Uterus (tissue), 3 donors: ENCODE measurements at regions not wholly inside any gene's neighbourhood (a gene's known extent, or its start where the extent isn't known, plus 50 kb on each side); places are given as distances from the start of the nearest gene placed in this dataset.

Experiments used
- DNase-seq, 2 donors: peaks; one replicate each; pipeline ENCODE4 v3.0.0-alpha.2; 2019 to 2020
- H3K27ac ChIP-seq, 2 donors: fragments of 200-600 bp; sonication (generic); 1 replicate in 1 of 2; 2 replicates in 1 of 2; pipeline ENCODE4 v1.5.1; 2016 to 2018
- H3K27me3 ChIP-seq, 2 donors: fragments of 200-600 bp; sonication (generic); one replicate each; pipeline ENCODE4 v1.5.1; 2018 to 2019; ENCODE audit warnings: control low read depth in 1 of 2
- H3K36me3 ChIP-seq, 2 donors: fragments of 200-600 bp; sonication (generic); one replicate each; pipeline ENCODE4 v1.5.1; 2019; ENCODE audit warnings: control low read depth in 1 of 2
- H3K4me1 ChIP-seq, 2 donors: fragments of 200-600 bp; sonication (generic); one replicate each; pipeline ENCODE4 v1.5.1; 2018 to 2019; ENCODE audit warnings: control low read depth in 1 of 2
- H3K4me3 ChIP-seq, 2 donors: fragments of 200-600 bp; sonication (generic); 1 replicate in 1 of 2; 2 replicates in 1 of 2; pipeline ENCODE4 v1.5.1; 2018 to 2019; ENCODE audit warnings: mild to moderate bottlenecking in 1 of 2
- H3K9me3 ChIP-seq, 2 donors: fragments of 200-600 bp; sonication (generic); one replicate each; pipeline ENCODE4 v1.5.1; 2019; ENCODE audit warnings: control low read depth in 1 of 2
- POLR2A ChIP-seq, 2 donors: fragments of 450-650 bp; IDR thresholded peaks; one replicate each; pipeline ENCODE4 v1.6.1; 2016; ENCODE audit warnings: antibody characterized with exemption in 2 of 2, mild to moderate bottlenecking in 1 of 2, moderate library complexity in 1 of 2
- intact Hi-C: fragments of 100-400 bp; cut with DNase I; formaldehyde crosslinking; loops from one replicate; pipeline ENCODE4 v1.15.1; 2023; ENCODE audit warnings: low total_unique reads
- TF ChIP-seq, protein P1 (sequence below), 4 experiments: fragments of 200-600 bp in 2 of 4; fragments of 450-650 bp in 2 of 4; sonication (generic) in 2 of 4; IDR thresholded peaks; one replicate each; pipeline ENCODE4 v1.5.1; 2016 to 2019; ENCODE audit warnings: antibody characterized with exemption in 4 of 4, mild to moderate bottlenecking in 2 of 4, moderate library complexity in 1 of 4
- donor health status: DM: yes; HTN: yes; CAD: no.

- intact Hi-C loops = no loop called here
- Histone ChIP-seq H3K4me3 (no peak overlapping the region), H3K4me1 (no peaks in the 10 kb centered on the region), H3K27ac (no peak overlapping the region), H3K36me3 (no peaks in the 10 kb centered on the region), H3K27me3 (no peaks in the 10 kb centered on the region), H3K9me3 (no peaks in the 10 kb centered on the region)
- no peak for TF ChIP-seq POLR2A (IDR thresholded peaks at IDR 0.05)
- TF ChIP-seq, protein P1, sequence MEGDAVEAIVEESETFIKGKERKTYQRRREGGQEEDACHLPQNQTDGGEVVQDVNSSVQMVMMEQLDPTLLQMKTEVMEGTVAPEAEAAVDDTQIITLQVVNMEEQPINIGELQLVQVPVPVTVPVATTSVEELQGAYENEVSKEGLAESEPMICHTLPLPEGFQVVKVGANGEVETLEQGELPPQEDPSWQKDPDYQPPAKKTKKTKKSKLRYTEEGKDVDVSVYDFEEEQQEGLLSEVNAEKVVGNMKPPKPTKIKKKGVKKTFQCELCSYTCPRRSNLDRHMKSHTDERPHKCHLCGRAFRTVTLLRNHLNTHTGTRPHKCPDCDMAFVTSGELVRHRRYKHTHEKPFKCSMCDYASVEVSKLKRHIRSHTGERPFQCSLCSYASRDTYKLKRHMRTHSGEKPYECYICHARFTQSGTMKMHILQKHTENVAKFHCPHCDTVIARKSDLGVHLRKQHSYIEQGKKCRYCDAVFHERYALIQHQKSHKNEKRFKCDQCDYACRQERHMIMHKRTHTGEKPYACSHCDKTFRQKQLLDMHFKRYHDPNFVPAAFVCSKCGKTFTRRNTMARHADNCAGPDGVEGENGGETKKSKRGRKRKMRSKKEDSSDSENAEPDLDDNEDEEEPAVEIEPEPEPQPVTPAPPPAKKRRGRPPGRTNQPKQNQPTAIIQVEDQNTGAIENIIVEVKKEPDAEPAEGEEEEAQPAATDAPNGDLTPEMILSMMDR (IDR thresholded peaks at IDR 0.05) = no peak
- no peak for DNase-seq
These were observed 303.4 kb downstream of the USP25 start for GRCh38 chr21:16033193-16033592.

DNA sequence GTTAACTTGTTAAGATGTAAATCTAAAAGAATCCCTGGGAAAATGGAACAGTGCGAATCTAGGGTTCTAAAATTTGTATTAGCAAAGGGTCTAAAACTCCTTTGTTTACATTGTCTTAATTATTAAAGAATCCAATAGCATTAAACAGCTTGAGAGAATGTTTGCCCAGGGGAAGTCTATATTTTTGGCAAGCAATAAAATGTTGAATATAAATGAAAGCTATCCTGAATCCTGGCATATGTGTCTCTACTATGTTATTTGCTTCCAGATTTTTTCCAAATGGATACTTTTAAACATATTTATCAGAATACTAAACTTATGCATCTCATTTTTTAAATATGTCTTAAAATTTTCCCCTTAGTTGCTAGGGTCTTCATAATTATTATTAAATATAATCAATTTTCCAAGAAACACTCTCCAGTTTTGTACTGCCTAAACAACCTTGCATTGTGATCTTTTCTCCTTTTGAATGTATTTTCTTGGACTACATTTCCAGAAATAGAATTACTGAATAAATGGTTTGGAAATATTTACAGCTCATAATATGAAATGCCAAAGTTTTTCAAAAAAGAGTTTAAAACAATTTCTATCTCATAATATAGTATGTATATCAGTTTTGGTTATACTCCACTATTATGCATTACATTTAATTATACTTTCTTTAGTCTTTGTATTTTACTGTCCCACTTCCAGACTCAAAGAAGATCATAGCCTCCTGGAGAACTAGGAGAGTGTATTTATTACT, 304.8 kb downstream of the USP25 start:
- no peaks in the 10 kb centered on the region for H3K36me3 ChIP-seq
- H3K4me1 ChIP-seq = no peaks in the 10 kb centered on the region
- no peak for TF ChIP-seq POLR2A (IDR thresholded peaks at IDR 0.05)
- TF ChIP-seq, protein P1 (IDR thresholded peaks at IDR 0.05) = no peak
- H3K27me3 ChIP-seq = no peaks in the 10 kb centered on the region
- H3K9me3 ChIP-seq = no peaks in the 10 kb centered on the region
- H3K27ac ChIP-seq = no peak overlapping the region
- H3K4me3 ChIP-seq = no peak overlapping the region
- DNase-seq = no peak
- intact Hi-C loops = no loop called here

DNA sequence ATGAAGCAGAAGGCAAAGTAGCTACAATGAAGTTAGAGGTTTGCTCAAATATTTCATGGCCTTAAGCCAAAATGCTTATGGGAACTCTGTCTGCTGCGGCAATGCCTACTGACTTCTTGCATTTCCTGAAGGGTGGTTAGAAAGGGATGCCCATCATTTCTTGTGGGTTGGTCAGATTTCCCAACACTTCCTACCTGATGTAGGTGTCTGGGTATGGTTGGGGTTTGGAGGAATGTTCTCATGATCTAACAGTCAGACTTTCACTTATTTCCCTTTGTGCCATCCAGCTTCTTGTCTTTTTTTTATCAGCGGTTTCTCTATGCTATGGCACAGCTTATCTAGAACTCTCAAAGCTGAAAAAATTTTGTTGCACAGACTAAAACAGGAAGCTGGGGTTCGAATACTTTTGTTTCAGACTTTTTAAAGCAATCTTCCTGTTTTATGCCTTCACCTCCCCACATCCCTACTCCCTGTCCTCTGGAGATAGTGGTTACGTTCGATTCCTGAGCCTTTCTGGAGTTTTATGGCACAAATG, 307.7 kb downstream of the USP25 start:
- H3K36me3 ChIP-seq = no peaks in the 10 kb centered on the region
- no peak for TF ChIP-seq POLR2A (IDR thresholded peaks at IDR 0.05)
- TF ChIP-seq, protein P1 (IDR thresholded peaks at IDR 0.05) = no peak
- H3K27me3 ChIP-seq = no peaks in the 10 kb centered on the region
- DNase-seq = no peak
- no peaks in the 10 kb centered on the region for H3K9me3 ChIP-seq
- no peaks in the 10 kb centered on the region for H3K4me1 ChIP-seq
- no peak overlapping the region for H3K27ac ChIP-seq
- intact Hi-C loops = no loop called here
- no peak overlapping the region for H3K4me3 ChIP-seq

DNA sequence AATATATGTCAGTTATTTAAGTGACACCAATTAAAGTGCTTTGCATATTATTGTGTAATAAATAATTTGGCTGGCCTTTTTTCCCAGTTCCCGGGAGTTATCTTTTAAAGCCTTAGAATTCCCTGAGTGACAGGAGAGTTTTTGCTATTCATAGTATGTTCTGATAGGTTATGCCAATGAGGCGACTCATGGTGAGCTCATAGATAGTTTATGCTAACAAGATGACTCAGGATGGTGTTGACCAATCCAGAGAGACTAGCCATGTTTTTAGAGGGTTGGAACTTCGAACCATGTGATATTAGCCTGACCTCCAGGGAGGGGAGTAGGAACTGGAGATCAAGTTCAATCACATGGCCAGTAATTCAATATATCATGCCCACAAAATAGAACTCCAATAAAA, 310.8 kb downstream of the USP25 start:
- Histone ChIP-seq H3K27me3 (no peaks in the 10 kb centered on the region), H3K9me3 (no peaks in the 10 kb centered on the region), H3K36me3 (no peaks in the 10 kb centered on the region), H3K4me3 (no peak overlapping the region), H3K27ac (no peak overlapping the region), H3K4me1 (no peaks in the 10 kb centered on the region)
- TF ChIP-seq, protein P1 (IDR thresholded peaks at IDR 0.05) = no peak
- no peak for TF ChIP-seq POLR2A (IDR thresholded peaks at IDR 0.05)
- intact Hi-C loops = no loop called here
- DNase-seq = no peak

GRCh38 chr21:16044676-16045075, 314.9 kb downstream of the USP25 start:
- Histone ChIP-seq H3K9me3 (no peaks in the 10 kb centered on the region), H3K4me3 (no peak overlapping the region), H3K4me1 (no peaks in the 10 kb centered on the region), H3K36me3 (no peaks in the 10 kb centered on the region), H3K27ac (no peak overlapping the region), H3K27me3 (no peaks in the 10 kb centered on the region)
- no peak for DNase-seq
- TF ChIP-seq, protein P1 (IDR thresholded peaks at IDR 0.05) = no peak
- TF ChIP-seq POLR2A (IDR thresholded peaks at IDR 0.05) = no peak
- intact Hi-C loops = no loop called here
